Germinal center (tissue), 1 donor: ENCODE measurements at regions not wholly inside any gene's neighbourhood (a gene's known extent, or its start where the extent isn't known, plus 50 kb on each side); places are given as distances from the start of the nearest gene placed in this dataset.

Experiments used
- DNase-seq: peaks from one replicate; pipeline ENCODE4 v3.0.0; 2012; ENCODE audit warnings: mixed read lengths, low spot score

GRCh38 chr3:34011171-34012101 is 213.0 kb downstream of the PDCD6IP start:
- peak; percentile 25 for DNase-seq

- no peak for DNase-seq
Measured at GRCh38 chr3:34012102-34012461, 213.7 kb downstream of the PDCD6IP start.

- no peak for DNase-seq
Measured at GRCh38 chr3:34013818-34014570, 215.6 kb downstream of the PDCD6IP start.

- peak; percentile 24 for DNase-seq
Measured at GRCh38 chr3:34015204-34016142, 217.0 kb downstream of the PDCD6IP start.

GRCh38 chr3:34016925-34017587 is 218.6 kb downstream of the PDCD6IP start:
- no peak for DNase-seq

- no peak for DNase-seq
Measured at GRCh38 chr3:34017757-34018156, 219.3 kb downstream of the PDCD6IP start.

GRCh38 chr3:34019158-34019557 is 220.7 kb downstream of the PDCD6IP start:
- DNase-seq: no peak

GRCh38 chr3:34020170-34020569 is 221.7 kb downstream of the PDCD6IP start:
- no peak for DNase-seq

GRCh38 chr3:34020726-34021680 is 222.6 kb downstream of the PDCD6IP start:
- DNase-seq: peak; percentile 42

- DNase-seq: no peak
Measured at GRCh38 chr3:34022147-34022546, 223.7 kb downstream of the PDCD6IP start.

- DNase-seq: no peak
Measured at GRCh38 chr3:34024447-34025240, 226.2 kb downstream of the PDCD6IP start.

GRCh38 chr3:34033839-34034238 is 235.4 kb downstream of the PDCD6IP start:
- no peak for DNase-seq

- no peak for DNase-seq
Measured at GRCh38 chr3:34034840-34035239, 236.4 kb downstream of the PDCD6IP start.

GRCh38 chr3:34035775-34036174 is 237.3 kb downstream of the PDCD6IP start:
- DNase-seq: no peak

- DNase-seq: no peak
Measured at GRCh38 chr3:34037260-34037659, 238.8 kb downstream of the PDCD6IP start.

GRCh38 chr3:34038131-34038530 is 239.7 kb downstream of the PDCD6IP start:
- no peak for DNase-seq

GRCh38 chr3:34046154-34046553 is 247.7 kb downstream of the PDCD6IP start:
- DNase-seq: no peak

GRCh38 chr3:34053626-34054025 is 255.2 kb downstream of the PDCD6IP start:
- DNase-seq: no peak

- DNase-seq: no peak
Measured at GRCh38 chr3:34056181-34056910, 257.9 kb downstream of the PDCD6IP start.
